Glomerular endothelial cell (primary cell): ENCODE measurements at regions not wholly inside any gene's neighbourhood (a gene's known extent, or its start where the extent isn't known, plus 50 kb on each side); places are given as distances from the start of the nearest gene placed in this dataset.
A peak's percentile ranks its signal among the peaks of the same experiment; 100 is the strongest.

ENCODE experiments used
- DNase-seq: peaks from one replicate; pipeline ENCODE4 v3.0.0-alpha.2; 2011; ENCODE audit warnings: low read depth, low spot score; ENCODE audit errors: extremely low read depth

GRCh38 chr3:28877912-28878311 lies 403.0 kb upstream of the RBMS3 start:
- no peak for DNase-seq

GRCh38 chr3:28890373-28890772 lies 390.5 kb upstream of the RBMS3 start:
- no peak for DNase-seq

GRCh38 chr3:28891485-28891884 lies 389.4 kb upstream of the RBMS3 start:
- no peak for DNase-seq

GRCh38 chr3:28900301-28900700 lies 380.6 kb upstream of the RBMS3 start:
- no peak for DNase-seq

- no peak for DNase-seq
These were observed 379.9 kb upstream of the RBMS3 start for GRCh38 chr3:28901018-28901417.

- DNase-seq: no peak
These were observed 377.7 kb upstream of the RBMS3 start for GRCh38 chr3:28903171-28903601.

- DNase-seq: no peak
These were observed 375.1 kb upstream of the RBMS3 start for GRCh38 chr3:28905798-28906197.

- DNase-seq: no peak
These were observed 374.1 kb upstream of the RBMS3 start for GRCh38 chr3:28906561-28907310.

- DNase-seq: no peak
These were observed 373.3 kb upstream of the RBMS3 start for GRCh38 chr3:28907616-28908015.

- no peak for DNase-seq
These were observed 368.6 kb upstream of the RBMS3 start for GRCh38 chr3:28912120-28912885.

GRCh38 chr3:28915741-28916500 lies 364.9 kb upstream of the RBMS3 start:
- DNase-seq: peak; percentile 47

GRCh38 chr3:28916713-28917499 lies 364.0 kb upstream of the RBMS3 start:
- peak; percentile 75 for DNase-seq

GRCh38 chr3:28917895-28918475 lies 362.9 kb upstream of the RBMS3 start:
- DNase-seq: no peak

GRCh38 chr3:28922376-28922775 lies 358.5 kb upstream of the RBMS3 start:
- no peak for DNase-seq

GRCh38 chr3:28923994-28924393 lies 356.9 kb upstream of the RBMS3 start:
- DNase-seq: no peak

- no peak for DNase-seq
These were observed 356.0 kb upstream of the RBMS3 start for GRCh38 chr3:28924744-28925360.

GRCh38 chr3:28933337-28933736 lies 347.5 kb upstream of the RBMS3 start:
- no peak for DNase-seq

- no peak for DNase-seq
These were observed 346.6 kb upstream of the RBMS3 start for GRCh38 chr3:28934126-28934813.

GRCh38 chr3:28935146-28935545 lies 345.7 kb upstream of the RBMS3 start:
- DNase-seq: no peak
